GM23338 (cell line): ENCODE measurements at regions not wholly inside any gene's neighbourhood (a gene's known extent, or its start where the extent isn't known, plus 50 kb on each side); places are given as distances from the start of the nearest gene placed in this dataset.

Experiments
- ATAC-seq: fragments of 200-7000 bp; cut with Tn5 transposase; 3 replicates; pipeline ENCODE4 v1.9.1; 2020
- DNase-seq: peaks from one replicate; pipeline ENCODE4 v3.0.0-alpha.2; 2015; ENCODE audit warnings: low spot score
- H2AFZ ChIP-seq: fragments of 200-600 bp; sonication (generic); 2 replicates; pipeline ENCODE4 v1.8.0; 2016; ENCODE audit warnings: antibody characterized with exemption, mild to moderate bottlenecking, moderate library complexity
- H3F3A ChIP-seq: fragments of 200-600 bp; sonication (generic); replicated peaks from 2 replicates; pipeline ENCODE4 v1.8.0; 2017; ENCODE audit warnings: antibody characterized with exemption, mixed run types, low read depth
- H3K27ac ChIP-seq: fragments of 200-600 bp; sonication (generic); 2 replicates; pipeline ENCODE4 v1.6.1; 2016; ENCODE audit warnings: low read depth
- H3K27me3 ChIP-seq: fragments of 200-600 bp; sonication (generic); 2 replicates; pipeline ENCODE4 v1.8.0; 2016; ENCODE audit warnings: mild to moderate bottlenecking, mixed run types, moderate library complexity; ENCODE audit not compliant: insufficient read depth
- H3K36me3 ChIP-seq: fragments of 200-600 bp; sonication (generic); 2 replicates; pipeline ENCODE4 v1.8.0; 2016; ENCODE audit warnings: mild to moderate bottlenecking; ENCODE audit not compliant: insufficient read depth
- H3K4me1 ChIP-seq: fragments of 200-600 bp; sonication (generic); 2 replicates; pipeline ENCODE4 v1.8.0; 2016; ENCODE audit warnings: mild to moderate bottlenecking, moderate library complexity; ENCODE audit not compliant: insufficient read depth
- H3K4me2 ChIP-seq: fragments of 200-600 bp; sonication (generic); 2 replicates; pipeline ENCODE4 v1.7.1; 2017; ENCODE audit warnings: mixed run types
- H3K4me3 ChIP-seq: fragments of 200-600 bp; sonication (generic); 2 replicates; pipeline ENCODE4 v1.6.1; 2016; ENCODE audit warnings: mixed run types
- H3K79me2 ChIP-seq: fragments of 200-600 bp; sonication (generic); replicated peaks from 2 replicates; pipeline ENCODE4 v1.8.0; 2017; ENCODE audit warnings: mild to moderate bottlenecking; ENCODE audit not compliant: insufficient read depth
- H3K9me2 ChIP-seq: fragments of 200-600 bp; sonication (generic); 2 replicates; pipeline ENCODE4 v1.8.0; 2017; ENCODE audit not compliant: insufficient read depth
- H4K20me1 ChIP-seq: fragments of 200-600 bp; sonication (generic); replicated peaks from 2 replicates; pipeline ENCODE4 v1.8.0; 2017; ENCODE audit warnings: mild to moderate bottlenecking; ENCODE audit not compliant: insufficient read depth
- H3K27ac Mint-ChIP-seq: 2 replicates; pipeline ENCODE4 v1.8.0; 2020; ENCODE audit warnings: inconsistent platforms, mild to moderate bottlenecking, moderate library complexity, mixed read lengths
- H3K27me3 Mint-ChIP-seq: 3 replicates; pipeline ENCODE4 v1.8.0; 2022; ENCODE audit warnings: low read depth, mild to moderate bottlenecking, moderate library complexity, mixed read lengths, inconsistent platforms; ENCODE audit not compliant: insufficient read depth, poor library complexity
- H3K36me3 Mint-ChIP-seq: 3 replicates; pipeline ENCODE4 v1.8.0; 2021; ENCODE audit warnings: low read depth, mild to moderate bottlenecking, inconsistent platforms, moderate library complexity, mixed read lengths
- H3K4me1 Mint-ChIP-seq: 3 replicates; pipeline ENCODE4 v1.8.0; 2020; ENCODE audit warnings: mild to moderate bottlenecking, inconsistent platforms, mixed read lengths
- H3K4me3 Mint-ChIP-seq: 3 replicates; pipeline ENCODE4 v1.8.0; 2021; ENCODE audit warnings: moderate library complexity, mild to moderate bottlenecking, inconsistent platforms, mixed read lengths
- H3K9me3 Mint-ChIP-seq: 3 replicates; pipeline ENCODE4 v1.8.0; 2020; ENCODE audit warnings: moderate library complexity, mild to moderate bottlenecking, inconsistent platforms, mixed read lengths
- CREB1 ChIP-seq: fragments of 250-450 bp; sonication (Bioruptor Pico); IDR thresholded peaks from 2 replicates; pipeline ENCODE4 v1.5.0; 2020; ENCODE audit warnings: low read depth, mild to moderate bottlenecking, moderate library complexity
- EZH2 ChIP-seq: fragments of 200-600 bp; sonication (generic); IDR thresholded peaks from one replicate; pipeline ENCODE4 v1.8.0; 2017; ENCODE audit warnings: antibody characterized with exemption, mild to moderate bottlenecking, low read depth; ENCODE audit not compliant: unreplicated experiment
- EZH2phosphoT487 ChIP-seq: fragments of 200-600 bp; sonication (generic); IDR thresholded peaks from one replicate; pipeline ENCODE4 v1.8.1; 2018; ENCODE audit warnings: antibody characterized with exemption; ENCODE audit not compliant: unreplicated experiment
- JUNB ChIP-seq: IDR thresholded peaks from one replicate; pipeline ENCODE4 v1.6.1; 2016; ENCODE audit warnings: antibody characterized with exemption; ENCODE audit not compliant: unreplicated experiment
- NANOG ChIP-seq: IDR thresholded peaks from 2 replicates; pipeline ENCODE4 v1.6.1; 2016; ENCODE audit warnings: antibody characterized with exemption, borderline replicate concordance
- POLR2AphosphoS5 ChIP-seq: IDR thresholded peaks from 2 replicates; pipeline ENCODE4 v1.6.1; 2016; ENCODE audit warnings: antibody characterized with exemption, low read depth
- STAT1 ChIP-seq: IDR thresholded peaks from one replicate; pipeline ENCODE4 v1.6.1; 2016; ENCODE audit warnings: antibody characterized with exemption; ENCODE audit not compliant: unreplicated experiment
- ZNF114 ChIP-seq: fragments of 250-450 bp; sonication (Bioruptor Pico); IDR thresholded peaks from 2 replicates; pipeline ENCODE4 v1.5.0; 2020; ENCODE audit warnings: mild to moderate bottlenecking, moderate library complexity
- ZNF331 ChIP-seq: fragments of 250-450 bp; sonication (Bioruptor Pico); IDR thresholded peaks from 2 replicates; pipeline ENCODE4 v1.5.0; 2020; ENCODE audit warnings: low read depth, mild to moderate bottlenecking, moderate library complexity
- ZNF462 ChIP-seq: fragments of 250-450 bp; sonication (Bioruptor Pico); IDR thresholded peaks from 2 replicates; pipeline ENCODE4 v1.5.0; 2020; ENCODE audit warnings: mild to moderate bottlenecking, moderate library complexity
- TF ChIP-seq, protein P1 (sequence below): IDR thresholded peaks from 2 replicates; pipeline ENCODE4 v1.6.1; 2016; ENCODE audit warnings: antibody characterized with exemption
- TF ChIP-seq, protein P2 (sequence below), 2 experiments: fragments of 200-600 bp in 1 of 2; sonication (generic) in 1 of 2; conservative IDR thresholded peaks; 2 replicates each; pipeline versions ENCODE4 v1.5.1 to v1.6.1; 2016 to 2017; ENCODE audit warnings: antibody characterized with exemption in 2 of 2, low read depth in 2 of 2, mild to moderate bottlenecking in 2 of 2, moderate library complexity in 1 of 2
- TF ChIP-seq, protein P3 (sequence below): IDR thresholded peaks from one replicate; pipeline ENCODE4 v1.6.1; 2018; ENCODE audit warnings: antibody characterized with exemption; ENCODE audit not compliant: unreplicated experiment

DNA sequence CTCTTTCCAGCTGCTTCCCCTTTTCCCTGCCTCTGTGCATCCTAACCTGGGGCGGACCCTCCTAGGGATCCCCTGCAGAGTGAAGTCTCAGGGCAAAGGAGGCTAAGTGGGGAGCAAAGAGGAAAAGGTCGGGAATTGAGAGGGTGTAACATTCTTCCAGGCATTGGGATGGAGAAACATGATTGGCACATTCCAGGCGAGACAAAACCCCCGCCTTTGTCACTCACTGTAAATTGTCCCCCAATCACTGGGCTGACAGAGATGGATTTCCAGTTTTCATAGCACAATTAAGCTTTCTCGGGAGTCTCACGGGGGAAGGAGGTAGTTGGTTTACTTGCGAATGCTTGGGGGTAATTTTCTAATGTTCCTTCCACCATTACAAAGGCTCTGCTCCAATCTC is 74.9 kb downstream of the MIAT start:
- no peaks in the 10 kb centered on the region for H3K79me2 ChIP-seq
- no peak overlapping the region for H3K27ac ChIP-seq
- no peak overlapping the region for H3K27ac Mint-ChIP-seq
- no peaks in the 10 kb centered on the region for H3K36me3 ChIP-seq
- no peaks in the 10 kb centered on the region for H3K27me3 ChIP-seq
- H4K20me1 ChIP-seq: no peaks in the 10 kb centered on the region
- peaks cover 14% of the 10 kb centered on the region for H3K4me1 Mint-ChIP-seq
- no peak overlapping the region for H3K4me3 ChIP-seq
- H3K36me3 Mint-ChIP-seq: peaks cover 12% of the 10 kb centered on the region
- no peak overlapping the region for H2AFZ ChIP-seq
- H3K9me3 Mint-ChIP-seq: no peaks in the 10 kb centered on the region; the same call in 1 of the 3 replicates
- TF ChIP-seq EZH2 (no peak), EZH2phosphoT487 (no peak), ZNF462 (CRISPR knock-in tag) (no peak), POLR2AphosphoS5 (no peak), JUNB (no peak), ZNF114 (CRISPR knock-in tag) (no peak), NANOG (no peak), CREB1 (CRISPR knock-in tag) (no peak), STAT1 (no peak), ZNF331 (CRISPR knock-in tag) (no peak)
- TF ChIP-seq, protein P1, sequence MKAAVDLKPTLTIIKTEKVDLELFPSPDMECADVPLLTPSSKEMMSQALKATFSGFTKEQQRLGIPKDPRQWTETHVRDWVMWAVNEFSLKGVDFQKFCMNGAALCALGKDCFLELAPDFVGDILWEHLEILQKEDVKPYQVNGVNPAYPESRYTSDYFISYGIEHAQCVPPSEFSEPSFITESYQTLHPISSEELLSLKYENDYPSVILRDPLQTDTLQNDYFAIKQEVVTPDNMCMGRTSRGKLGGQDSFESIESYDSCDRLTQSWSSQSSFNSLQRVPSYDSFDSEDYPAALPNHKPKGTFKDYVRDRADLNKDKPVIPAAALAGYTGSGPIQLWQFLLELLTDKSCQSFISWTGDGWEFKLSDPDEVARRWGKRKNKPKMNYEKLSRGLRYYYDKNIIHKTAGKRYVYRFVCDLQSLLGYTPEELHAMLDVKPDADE: no peak
- TF ChIP-seq, protein P2, sequence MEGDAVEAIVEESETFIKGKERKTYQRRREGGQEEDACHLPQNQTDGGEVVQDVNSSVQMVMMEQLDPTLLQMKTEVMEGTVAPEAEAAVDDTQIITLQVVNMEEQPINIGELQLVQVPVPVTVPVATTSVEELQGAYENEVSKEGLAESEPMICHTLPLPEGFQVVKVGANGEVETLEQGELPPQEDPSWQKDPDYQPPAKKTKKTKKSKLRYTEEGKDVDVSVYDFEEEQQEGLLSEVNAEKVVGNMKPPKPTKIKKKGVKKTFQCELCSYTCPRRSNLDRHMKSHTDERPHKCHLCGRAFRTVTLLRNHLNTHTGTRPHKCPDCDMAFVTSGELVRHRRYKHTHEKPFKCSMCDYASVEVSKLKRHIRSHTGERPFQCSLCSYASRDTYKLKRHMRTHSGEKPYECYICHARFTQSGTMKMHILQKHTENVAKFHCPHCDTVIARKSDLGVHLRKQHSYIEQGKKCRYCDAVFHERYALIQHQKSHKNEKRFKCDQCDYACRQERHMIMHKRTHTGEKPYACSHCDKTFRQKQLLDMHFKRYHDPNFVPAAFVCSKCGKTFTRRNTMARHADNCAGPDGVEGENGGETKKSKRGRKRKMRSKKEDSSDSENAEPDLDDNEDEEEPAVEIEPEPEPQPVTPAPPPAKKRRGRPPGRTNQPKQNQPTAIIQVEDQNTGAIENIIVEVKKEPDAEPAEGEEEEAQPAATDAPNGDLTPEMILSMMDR (conservative IDR thresholded peaks at IDR 0.05; ENCODE audit: low read depth in 2 of 2): no peak
- TF ChIP-seq, protein P3, sequence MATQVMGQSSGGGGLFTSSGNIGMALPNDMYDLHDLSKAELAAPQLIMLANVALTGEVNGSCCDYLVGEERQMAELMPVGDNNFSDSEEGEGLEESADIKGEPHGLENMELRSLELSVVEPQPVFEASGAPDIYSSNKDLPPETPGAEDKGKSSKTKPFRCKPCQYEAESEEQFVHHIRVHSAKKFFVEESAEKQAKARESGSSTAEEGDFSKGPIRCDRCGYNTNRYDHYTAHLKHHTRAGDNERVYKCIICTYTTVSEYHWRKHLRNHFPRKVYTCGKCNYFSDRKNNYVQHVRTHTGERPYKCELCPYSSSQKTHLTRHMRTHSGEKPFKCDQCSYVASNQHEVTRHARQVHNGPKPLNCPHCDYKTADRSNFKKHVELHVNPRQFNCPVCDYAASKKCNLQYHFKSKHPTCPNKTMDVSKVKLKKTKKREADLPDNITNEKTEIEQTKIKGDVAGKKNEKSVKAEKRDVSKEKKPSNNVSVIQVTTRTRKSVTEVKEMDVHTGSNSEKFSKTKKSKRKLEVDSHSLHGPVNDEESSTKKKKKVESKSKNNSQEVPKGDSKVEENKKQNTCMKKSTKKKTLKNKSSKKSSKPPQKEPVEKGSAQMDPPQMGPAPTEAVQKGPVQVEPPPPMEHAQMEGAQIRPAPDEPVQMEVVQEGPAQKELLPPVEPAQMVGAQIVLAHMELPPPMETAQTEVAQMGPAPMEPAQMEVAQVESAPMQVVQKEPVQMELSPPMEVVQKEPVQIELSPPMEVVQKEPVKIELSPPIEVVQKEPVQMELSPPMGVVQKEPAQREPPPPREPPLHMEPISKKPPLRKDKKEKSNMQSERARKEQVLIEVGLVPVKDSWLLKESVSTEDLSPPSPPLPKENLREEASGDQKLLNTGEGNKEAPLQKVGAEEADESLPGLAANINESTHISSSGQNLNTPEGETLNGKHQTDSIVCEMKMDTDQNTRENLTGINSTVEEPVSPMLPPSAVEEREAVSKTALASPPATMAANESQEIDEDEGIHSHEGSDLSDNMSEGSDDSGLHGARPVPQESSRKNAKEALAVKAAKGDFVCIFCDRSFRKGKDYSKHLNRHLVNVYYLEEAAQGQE: no peak
- H3K4me1 ChIP-seq: peaks cover 12% of the 10 kb centered on the region
- H3K27me3 Mint-ChIP-seq: peaks cover under 1% of the 10 kb centered on the region
- DNase-seq (no peak), ATAC-seq (no peak)
- no peak overlapping the region for H3K4me3 Mint-ChIP-seq
- peaks cover 18% of the 10 kb centered on the region for H3K9me2 ChIP-seq
- H3F3A ChIP-seq: no peaks in the 10 kb centered on the region
- no peak overlapping the region for H3K4me2 ChIP-seq
